GM19463 (cell line): ENCODE measurements at regions not wholly inside any gene's neighbourhood (a gene's known extent, or its start where the extent isn't known, plus 50 kb on each side); places are given as distances from the start of the nearest gene placed in this dataset.

Experiments
- ATAC-seq: cut with Tn5 transposase; IDR thresholded peaks from one replicate; pipeline ENCODE4 v1.9.1; 2021; ENCODE audit warnings: mild to moderate bottlenecking, moderate library complexity; ENCODE audit not compliant: unreplicated experiment

GRCh38 chr13:63972328-63972727 lies 2556.7 kb upstream of the PCDH20 start:
- ATAC-seq, result no peak

- no peak for ATAC-seq
Measured at GRCh38 chr13:63954683-63955082, 2539.0 kb upstream of the PCDH20 start.

- ATAC-seq, result no peak
Measured at GRCh38 chr13:63948045-63948444, 2532.4 kb upstream of the PCDH20 start.

- ATAC-seq, result no peak
Measured at GRCh38 chr13:63944911-63945310, 2529.3 kb upstream of the PCDH20 start.

GRCh38 chr13:63942372-63942771 lies 2526.7 kb upstream of the PCDH20 start:
- no peak for ATAC-seq

DNA sequence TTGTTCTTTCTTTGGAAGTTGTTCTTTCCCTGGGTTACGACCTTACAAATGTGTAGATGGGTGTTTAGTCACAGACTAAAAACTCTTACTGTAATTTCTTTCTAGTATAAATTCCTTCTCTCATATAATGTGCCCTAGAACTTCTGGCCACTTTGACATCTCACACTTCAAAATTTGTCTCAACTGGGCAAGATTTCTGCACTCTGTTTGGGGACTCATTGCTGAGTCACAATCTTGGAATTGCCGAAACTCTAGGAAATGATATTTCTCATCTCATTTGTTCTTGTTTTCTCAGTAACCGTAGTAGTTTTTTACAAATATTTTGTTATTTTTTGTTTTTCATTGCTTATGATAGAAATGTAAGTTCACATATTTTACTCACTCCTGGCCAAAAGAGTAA lies 2523.2 kb upstream of the PCDH20 start:
- no peak for ATAC-seq

- ATAC-seq, result no peak
Measured at GRCh38 chr13:63910511-63910910, 2494.9 kb upstream of the PCDH20 start.

DNA sequence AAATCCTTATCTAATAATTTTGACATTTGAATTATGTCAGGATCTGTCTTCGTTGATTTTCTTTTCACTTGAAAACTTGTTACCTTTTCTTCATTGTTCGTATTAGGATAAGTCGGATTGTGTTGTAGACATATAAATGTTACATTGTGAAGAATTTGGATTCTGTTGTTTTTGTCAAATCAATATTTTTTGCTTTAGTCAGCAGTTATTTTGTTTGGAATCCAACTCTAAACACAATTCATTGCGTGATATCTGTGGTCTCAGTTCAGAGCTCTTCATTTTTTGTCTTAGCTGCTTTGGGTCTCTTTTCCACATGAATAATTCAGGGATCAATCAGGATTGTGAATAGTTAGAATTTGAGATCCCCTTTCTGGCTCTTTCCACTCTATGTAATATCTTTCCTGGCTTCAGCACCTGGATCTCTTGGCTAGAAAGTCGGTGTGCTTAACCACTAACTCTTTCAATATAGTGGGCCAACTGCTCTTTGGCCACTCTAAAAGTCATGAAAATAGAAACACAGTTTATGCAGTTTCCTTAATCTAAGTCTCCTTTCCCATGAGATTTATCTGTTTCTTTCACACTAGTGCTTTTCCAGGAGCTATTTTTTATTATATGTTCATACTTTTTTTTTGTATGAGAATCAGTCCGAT lies 2494.2 kb upstream of the PCDH20 start:
- ATAC-seq, result no peak

GRCh38 chr13:63902141-63902540 lies 2486.5 kb upstream of the PCDH20 start:
- ATAC-seq, result no peak

DNA sequence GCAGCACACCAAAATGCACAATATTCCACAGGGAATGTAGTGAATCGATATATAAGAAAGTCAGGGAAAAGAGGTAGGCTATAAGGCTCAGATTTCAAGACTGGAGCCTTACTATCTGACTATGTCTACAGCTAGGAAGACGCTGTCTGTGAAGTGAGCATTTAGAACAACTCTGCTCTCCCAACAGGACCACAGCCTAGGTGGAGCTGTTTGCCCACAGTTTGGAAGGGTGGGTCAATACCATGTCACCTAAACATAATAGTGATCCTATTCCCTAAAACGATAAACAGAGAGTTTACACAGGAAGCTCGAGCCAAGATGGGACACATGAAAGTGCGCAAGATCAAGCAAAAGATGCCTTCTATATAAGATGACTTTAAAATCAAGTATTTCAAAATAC lies 2486.0 kb upstream of the PCDH20 start:
- no peak for ATAC-seq

DNA sequence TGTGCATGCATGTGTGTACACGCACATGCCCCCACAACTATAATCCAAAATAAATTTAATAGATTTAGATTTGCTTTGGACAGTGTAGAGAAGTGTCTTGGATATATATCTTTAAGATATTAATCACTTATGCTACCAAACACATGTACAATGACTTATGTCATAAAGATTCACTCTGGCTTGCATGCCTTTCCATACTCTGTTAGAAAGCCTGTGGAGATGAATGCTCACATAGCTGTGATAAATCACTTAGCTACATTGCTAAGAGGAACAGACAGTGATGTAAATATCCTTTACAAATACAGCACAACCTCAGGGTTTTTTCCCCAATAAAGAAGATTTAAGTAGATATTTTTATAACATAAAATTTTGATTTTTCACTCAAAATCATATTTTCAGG lies 2484.8 kb upstream of the PCDH20 start:
- no peak for ATAC-seq

- no peak for ATAC-seq
Measured at GRCh38 chr13:63896321-63896720, 2480.7 kb upstream of the PCDH20 start.

DNA sequence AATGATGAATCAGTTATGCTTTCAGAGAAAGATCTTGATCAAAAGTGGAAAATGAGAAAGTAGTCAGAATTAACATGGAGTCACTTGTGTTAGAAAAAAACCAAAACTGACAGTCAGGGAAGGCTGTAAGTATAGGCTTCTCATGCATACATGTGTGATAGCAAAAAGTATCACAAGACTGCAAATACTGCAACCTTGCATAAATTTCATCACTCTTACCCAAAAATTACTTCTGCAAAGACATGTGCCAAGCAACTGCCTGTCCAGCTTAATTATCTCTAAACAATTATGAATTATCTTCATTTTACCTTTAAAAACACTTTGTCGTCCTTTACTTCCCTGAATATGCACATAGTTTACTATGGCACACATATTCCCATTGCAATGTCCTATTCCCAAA lies 2466.4 kb upstream of the PCDH20 start:
- ATAC-seq, result no peak

GRCh38 chr13:63880705-63881104 lies 2465.1 kb upstream of the PCDH20 start:
- ATAC-seq, result no peak

GRCh38 chr13:63873936-63874335 lies 2458.3 kb upstream of the PCDH20 start:
- ATAC-seq, result no peak

DNA sequence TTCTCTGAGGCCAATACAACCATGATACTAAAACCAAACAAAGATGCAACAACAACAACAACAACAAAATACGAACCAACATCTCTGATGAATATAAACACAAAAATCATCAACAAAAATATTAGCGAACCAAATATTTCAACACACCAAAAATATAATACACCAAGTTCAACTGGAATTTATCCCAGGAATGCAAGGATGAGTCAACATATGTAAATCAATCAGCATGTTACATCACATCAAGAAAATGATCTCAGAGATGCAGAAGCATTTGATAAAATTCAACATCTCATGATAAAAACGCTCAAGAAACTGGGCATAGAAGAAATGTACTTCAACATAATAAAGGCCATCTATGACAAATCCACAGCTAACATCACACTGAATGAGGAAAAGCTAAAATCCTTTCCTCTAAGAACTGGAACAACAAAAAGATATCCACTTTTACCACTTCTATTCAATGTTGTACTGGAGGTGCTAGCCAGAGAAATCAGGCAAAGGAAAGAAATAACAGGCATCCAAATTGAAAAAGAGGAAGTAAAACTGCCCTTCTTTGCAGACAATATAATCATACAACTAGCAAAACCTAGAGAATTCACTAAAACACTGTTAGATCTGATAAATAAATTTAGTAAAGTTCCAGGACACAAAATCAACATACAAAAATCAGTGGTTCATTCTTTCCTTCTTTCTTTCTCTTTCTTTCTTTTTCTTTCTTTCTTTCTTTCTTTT lies 2448.7 kb upstream of the PCDH20 start:
- no peak for ATAC-seq

DNA sequence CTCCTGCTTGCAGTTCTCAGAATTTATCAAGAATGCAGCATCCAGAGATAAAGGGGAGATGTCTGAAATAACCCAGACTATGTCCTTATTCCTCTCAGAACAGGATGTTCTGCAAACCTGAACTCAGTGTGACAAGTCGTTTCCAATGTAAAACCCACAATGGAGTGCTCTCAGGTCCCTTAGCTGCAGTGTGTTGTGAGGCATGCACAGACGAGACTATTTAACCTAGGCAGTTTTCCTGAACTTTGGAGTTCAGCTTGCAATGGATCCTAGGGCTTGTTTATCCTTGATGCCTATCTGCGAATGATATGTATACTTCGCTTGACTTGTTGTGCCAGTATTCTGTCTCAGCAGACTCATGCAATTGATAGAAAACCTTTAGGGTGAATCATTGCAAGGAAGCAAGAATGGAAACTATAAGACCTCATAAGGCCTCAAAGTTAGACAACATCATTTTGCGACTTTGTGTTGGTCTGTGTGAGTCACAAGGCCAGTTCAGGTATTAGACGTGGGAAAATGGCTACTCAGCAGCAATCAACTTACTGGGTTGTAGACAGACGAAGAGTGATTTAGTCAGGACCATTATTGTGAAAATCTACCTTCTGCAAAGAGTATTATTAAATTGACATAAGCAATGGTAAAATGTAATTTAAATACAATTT lies 2439.9 kb upstream of the PCDH20 start:
- no peak for ATAC-seq

DNA sequence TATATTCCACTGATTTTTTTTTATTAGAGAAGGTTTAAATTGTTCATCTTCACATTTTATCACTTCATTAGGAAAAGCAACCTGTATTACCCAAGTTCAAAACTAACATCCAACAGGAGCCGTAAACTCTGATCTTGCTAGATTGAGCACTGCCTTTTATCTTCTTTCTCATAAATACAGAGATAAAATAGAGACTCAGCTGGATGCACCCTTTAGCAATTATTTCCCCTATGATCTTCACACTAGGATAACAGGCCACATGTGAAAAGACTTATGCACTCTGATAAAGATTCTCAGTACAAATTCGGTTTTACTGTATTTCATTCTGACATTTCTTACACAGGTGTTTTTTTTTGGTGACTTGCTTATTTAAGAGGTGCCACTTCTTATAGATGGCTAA lies 2438.2 kb upstream of the PCDH20 start:
- ATAC-seq, result no peak

- no peak for ATAC-seq
Measured at GRCh38 chr13:63851526-63851925, 2435.9 kb upstream of the PCDH20 start.

- ATAC-seq, result no peak
Measured at GRCh38 chr13:63843766-63844699, 2428.4 kb upstream of the PCDH20 start.

DNA sequence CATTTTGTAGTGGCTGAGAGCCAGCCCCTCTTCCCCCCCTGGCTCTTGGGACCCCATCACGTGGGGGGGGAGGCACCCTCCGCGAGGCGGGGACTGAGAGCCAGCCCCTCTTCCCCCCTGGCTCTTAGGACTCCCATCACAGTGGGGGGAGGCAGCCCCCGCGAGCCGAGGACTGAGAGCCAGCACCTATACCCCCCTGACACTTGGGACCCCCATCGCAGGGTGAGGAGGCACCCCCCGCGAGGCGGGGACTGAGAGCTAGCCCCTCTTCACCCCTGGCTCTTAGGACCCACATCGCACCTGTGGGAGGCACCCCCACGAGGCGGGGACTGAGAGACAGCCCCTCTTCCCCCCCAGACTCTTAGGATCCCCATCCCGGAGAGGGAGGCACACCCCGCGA lies 2426.5 kb upstream of the PCDH20 start:
- no peak for ATAC-seq
